Fibroblast of lung (primary cell): ENCODE measurements at regions not wholly inside any gene's neighbourhood (a gene's known extent, or its start where the extent isn't known, plus 50 kb on each side); places are given as distances from the start of the nearest gene placed in this dataset.

Experiments used
- DNase-seq, 2 donors: peaks; one replicate each; pipeline versions ENCODE4 v3.0.0 to v3.0.0-alpha.2; 2010; ENCODE audit warnings: low read depth in 2 of 2
- H2AFZ ChIP-seq: 2 replicates; pipeline ENCODE4 v1.5.1; 2012; ENCODE audit warnings: low read length, control low read depth, inconsistent platforms
- H3K27ac ChIP-seq: 2 replicates; pipeline ENCODE4 v1.5.1; 2011; ENCODE audit warnings: low read length, control low read depth; ENCODE audit not compliant: insufficient read depth
- H3K27me3 ChIP-seq: 2 replicates; pipeline ENCODE4 v1.5.1; 2011; ENCODE audit warnings: mild to moderate bottlenecking, low read length; ENCODE audit not compliant: control insufficient read depth, insufficient read depth
- H3K36me3 ChIP-seq: 2 replicates; pipeline ENCODE4 v1.5.1; 2011; ENCODE audit warnings: low read length; ENCODE audit not compliant: control insufficient read depth, insufficient read depth
- H3K4me1 ChIP-seq: 2 replicates; pipeline ENCODE4 v1.5.1; 2011; ENCODE audit warnings: low read length; ENCODE audit not compliant: control insufficient read depth, insufficient read depth; ENCODE audit errors: extremely low read depth
- H3K4me2 ChIP-seq: 2 replicates; pipeline ENCODE4 v1.5.1; 2011; ENCODE audit warnings: low read length, control low read depth; ENCODE audit not compliant: insufficient read depth; ENCODE audit errors: extremely low read depth
- H3K4me3 ChIP-seq, 4 experiments: fragments of 200-600 bp in 1 of 4; sonication (generic) in 1 of 4; replicated peaks in 1 of 4; 2 replicates each; pipeline ENCODE4 v1.5.1; 2011 to 2016; ENCODE audit warnings: low read length in 4 of 4, low read depth in 3 of 4, mild to moderate bottlenecking in 3 of 4, control low read depth in 2 of 4, inconsistent platforms in 1 of 4, mixed read lengths in 1 of 4; ENCODE audit not compliant: insufficient read depth in 1 of 4; ENCODE audit errors: control extremely low read depth in 1 of 4
- H3K79me2 ChIP-seq: 2 replicates; pipeline ENCODE4 v1.5.1; 2012; ENCODE audit warnings: mild to moderate bottlenecking, low read length, inconsistent platforms; ENCODE audit not compliant: control insufficient read depth, insufficient read depth
- H3K9ac ChIP-seq: 2 replicates; pipeline ENCODE4 v1.5.1; 2011; ENCODE audit warnings: mild to moderate bottlenecking, low read length, control low read depth; ENCODE audit not compliant: insufficient read depth
- H3K9me3 ChIP-seq: 2 replicates; pipeline ENCODE4 v1.5.1; 2012; ENCODE audit warnings: low read depth, low read length; ENCODE audit not compliant: control insufficient read depth, insufficient read depth
- H4K20me1 ChIP-seq: 2 replicates; pipeline ENCODE4 v1.5.1; 2011; ENCODE audit warnings: low read length; ENCODE audit not compliant: control insufficient read depth, insufficient read depth; ENCODE audit errors: extremely low read depth
- EZH2 ChIP-seq: IDR thresholded peaks from 2 replicates; pipeline ENCODE4 v1.5.1; 2012; ENCODE audit warnings: low read length, control low read depth, mild to moderate bottlenecking; ENCODE audit errors: missing control alignments
- TF ChIP-seq, protein P1 (sequence below), 2 donors: IDR thresholded peaks in 1 of 2; conservative IDR thresholded peaks in 1 of 2; 1 replicate in 1 of 2; 2 replicates in 1 of 2; pipeline ENCODE4 v1.5.1; 2011 to 2012; ENCODE audit warnings: low read length in 2 of 2, control low read depth in 1 of 2, inconsistent platforms in 1 of 2, low read depth in 1 of 2, mild to moderate bottlenecking in 1 of 2

DNA sequence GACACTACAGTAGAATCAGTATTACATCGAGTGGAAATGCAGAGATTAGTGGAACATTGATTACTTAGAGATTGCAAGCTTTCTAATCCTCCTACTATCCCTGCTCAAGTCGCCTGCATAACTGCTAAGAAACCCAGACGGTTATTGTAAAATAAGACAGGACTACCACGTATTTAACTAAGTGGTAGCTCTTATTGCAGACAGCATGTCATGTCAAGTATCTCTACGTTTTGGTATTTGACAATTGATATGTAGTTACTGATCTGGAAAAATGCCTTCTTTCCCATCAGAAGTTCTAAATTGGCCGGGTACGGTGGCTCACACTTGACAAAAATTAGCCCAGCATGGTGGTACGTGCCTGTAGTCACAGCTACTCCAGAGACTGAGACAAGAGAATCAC is 404.1 kb downstream of the CBLN2 start:
- H3K79me2 ChIP-seq: no peaks in the 10 kb centered on the region
- no peak overlapping the region for H3K27ac ChIP-seq
- no peak overlapping the region for H3K4me3 ChIP-seq
- no peak overlapping the region for H3K4me2 ChIP-seq
- H4K20me1 ChIP-seq: no peaks in the 10 kb centered on the region
- H3K36me3 ChIP-seq: no peaks in the 10 kb centered on the region
- no peaks in the 10 kb centered on the region for H3K27me3 ChIP-seq
- no peaks in the 10 kb centered on the region for H3K9me3 ChIP-seq
- H2AFZ ChIP-seq: no peak overlapping the region
- H3K9ac ChIP-seq: no peak overlapping the region
- H3K4me1 ChIP-seq: no peaks in the 10 kb centered on the region
- TF ChIP-seq EZH2: no peak
- TF ChIP-seq, protein P1, sequence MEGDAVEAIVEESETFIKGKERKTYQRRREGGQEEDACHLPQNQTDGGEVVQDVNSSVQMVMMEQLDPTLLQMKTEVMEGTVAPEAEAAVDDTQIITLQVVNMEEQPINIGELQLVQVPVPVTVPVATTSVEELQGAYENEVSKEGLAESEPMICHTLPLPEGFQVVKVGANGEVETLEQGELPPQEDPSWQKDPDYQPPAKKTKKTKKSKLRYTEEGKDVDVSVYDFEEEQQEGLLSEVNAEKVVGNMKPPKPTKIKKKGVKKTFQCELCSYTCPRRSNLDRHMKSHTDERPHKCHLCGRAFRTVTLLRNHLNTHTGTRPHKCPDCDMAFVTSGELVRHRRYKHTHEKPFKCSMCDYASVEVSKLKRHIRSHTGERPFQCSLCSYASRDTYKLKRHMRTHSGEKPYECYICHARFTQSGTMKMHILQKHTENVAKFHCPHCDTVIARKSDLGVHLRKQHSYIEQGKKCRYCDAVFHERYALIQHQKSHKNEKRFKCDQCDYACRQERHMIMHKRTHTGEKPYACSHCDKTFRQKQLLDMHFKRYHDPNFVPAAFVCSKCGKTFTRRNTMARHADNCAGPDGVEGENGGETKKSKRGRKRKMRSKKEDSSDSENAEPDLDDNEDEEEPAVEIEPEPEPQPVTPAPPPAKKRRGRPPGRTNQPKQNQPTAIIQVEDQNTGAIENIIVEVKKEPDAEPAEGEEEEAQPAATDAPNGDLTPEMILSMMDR (conservative IDR thresholded peaks at IDR 0.05 in 1 of 2, IDR thresholded peaks at IDR 0.05 in 1 of 2; ENCODE audit: low read depth in 1 of 2, low read length in 2 of 2): no peak
- DNase-seq: no peak

DNA sequence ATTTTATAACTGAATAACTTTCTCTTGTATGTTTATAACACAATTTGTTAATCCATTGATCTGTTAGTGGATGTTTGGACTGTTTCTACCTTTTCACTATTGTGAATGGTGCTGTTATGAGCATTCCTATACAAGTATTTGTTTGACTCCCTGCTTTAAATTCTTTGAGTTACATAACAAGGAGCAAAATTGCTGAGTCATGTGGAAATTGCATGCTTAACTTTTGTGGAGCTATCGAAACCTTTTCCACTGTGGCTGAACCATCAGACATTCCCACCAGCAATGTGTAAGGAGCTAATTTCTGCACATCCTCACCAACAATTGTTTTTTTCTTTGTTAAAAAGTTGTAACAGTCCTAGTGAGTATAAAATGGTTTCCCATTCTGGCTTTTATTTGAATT is 415.5 kb downstream of the CBLN2 start:
- no peak overlapping the region for H3K9ac ChIP-seq
- no peaks in the 10 kb centered on the region for H3K79me2 ChIP-seq
- DNase-seq: peak in 1 of 2 donors; percentile 5
- H3K9me3 ChIP-seq: no peaks in the 10 kb centered on the region
- H4K20me1 ChIP-seq: no peaks in the 10 kb centered on the region
- no peak overlapping the region for H3K27ac ChIP-seq
- no peak overlapping the region for H3K4me2 ChIP-seq
- no peak overlapping the region for H2AFZ ChIP-seq
- H3K36me3 ChIP-seq: no peaks in the 10 kb centered on the region
- TF ChIP-seq EZH2: no peak
- TF ChIP-seq, protein P1 (conservative IDR thresholded peaks at IDR 0.05 in 1 of 2, IDR thresholded peaks at IDR 0.05 in 1 of 2; ENCODE audit: low read depth in 1 of 2, low read length in 2 of 2): no peak
- H3K4me3 ChIP-seq: no peak overlapping the region
- no peaks in the 10 kb centered on the region for H3K4me1 ChIP-seq
- no peaks in the 10 kb centered on the region for H3K27me3 ChIP-seq

DNA sequence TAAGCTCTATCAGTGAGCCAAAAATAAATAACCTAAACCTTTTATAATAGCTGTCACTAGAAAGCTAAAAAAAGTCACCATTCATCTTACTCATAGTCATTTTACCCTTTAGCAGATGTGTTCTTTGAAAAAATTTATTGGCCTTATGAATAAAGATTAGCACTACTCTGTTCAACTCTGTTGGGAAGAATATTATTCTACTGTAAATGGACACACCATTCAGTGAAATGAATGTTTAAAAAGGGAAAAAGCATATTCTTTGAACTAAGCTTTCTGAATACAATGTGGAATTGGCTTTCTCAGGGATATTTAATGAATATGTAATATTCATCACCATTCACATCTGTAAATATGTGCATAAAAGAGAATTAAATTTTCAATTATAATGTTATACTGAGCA is 422.0 kb downstream of the CBLN2 start:
- H3K4me1 ChIP-seq: no peaks in the 10 kb centered on the region
- no peak overlapping the region for H3K9ac ChIP-seq
- H4K20me1 ChIP-seq: no peaks in the 10 kb centered on the region
- H3K4me2 ChIP-seq: no peak overlapping the region
- H2AFZ ChIP-seq: no peak overlapping the region
- H3K36me3 ChIP-seq: no peaks in the 10 kb centered on the region
- H3K27me3 ChIP-seq: no peaks in the 10 kb centered on the region
- H3K9me3 ChIP-seq: no peaks in the 10 kb centered on the region
- no peak overlapping the region for H3K4me3 ChIP-seq
- DNase-seq: no peak
- H3K27ac ChIP-seq: no peak overlapping the region
- TF ChIP-seq, protein P1 (conservative IDR thresholded peaks at IDR 0.05 in 1 of 2, IDR thresholded peaks at IDR 0.05 in 1 of 2; ENCODE audit: low read depth in 1 of 2, low read length in 2 of 2): no peak
- TF ChIP-seq EZH2: no peak
- no peaks in the 10 kb centered on the region for H3K79me2 ChIP-seq
